LNCaP clone FGC (cell line): ENCODE measurements at regions not wholly inside any gene's neighbourhood (a gene's known extent, or its start where the extent isn't known, plus 50 kb on each side); places are given as distances from the start of the nearest gene placed in this dataset.
A peak's percentile ranks its signal among the peaks of the same experiment; 100 is the strongest.

ENCODE experiments used
- DNase-seq: peaks from one replicate; pipeline ENCODE4 v3.0.0-alpha.2; 2011; ENCODE audit warnings: low read depth
- H3K4me3 ChIP-seq: 2 replicates; pipeline ENCODE4 v1.5.1; 2011; ENCODE audit warnings: mild to moderate bottlenecking, low read depth, low read length, control low read depth
- TF ChIP-seq, protein P1 (sequence below): IDR thresholded peaks from 2 replicates; pipeline ENCODE4 v1.5.1; 2012; ENCODE audit warnings: mild to moderate bottlenecking; ENCODE audit not compliant: control insufficient read depth, insufficient read depth; ENCODE audit errors: extremely low read depth

DNA sequence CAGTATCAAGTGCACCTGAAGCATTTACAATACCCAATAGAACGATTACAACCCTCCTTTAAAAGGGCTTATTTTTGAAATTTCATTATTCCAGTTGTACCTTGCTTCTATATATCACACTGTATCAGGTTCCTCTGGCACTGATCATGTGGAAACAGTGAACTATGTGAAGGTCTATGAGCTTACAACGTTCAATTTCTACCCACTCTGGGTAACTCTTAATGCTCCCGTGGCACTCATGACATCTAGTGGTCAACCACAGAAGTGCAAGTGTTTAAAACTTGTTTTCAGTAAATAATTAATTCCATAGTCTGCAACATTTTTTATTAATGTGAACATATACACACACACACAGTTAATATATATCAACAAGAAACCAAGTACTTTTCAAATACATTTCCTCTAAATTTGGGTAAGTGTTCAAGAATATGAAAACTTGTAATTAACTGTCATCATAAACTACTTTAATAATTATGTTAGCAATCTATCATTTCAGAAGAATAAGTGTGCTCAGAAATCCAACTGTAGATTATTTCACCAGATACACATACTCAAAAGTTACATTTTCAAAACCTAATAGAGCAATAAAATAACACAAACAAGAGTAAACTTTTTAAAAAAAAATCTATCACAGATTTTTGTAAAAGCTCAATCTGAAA, 61.0 kb downstream of the MPP7 start:
- TF ChIP-seq, protein P1, sequence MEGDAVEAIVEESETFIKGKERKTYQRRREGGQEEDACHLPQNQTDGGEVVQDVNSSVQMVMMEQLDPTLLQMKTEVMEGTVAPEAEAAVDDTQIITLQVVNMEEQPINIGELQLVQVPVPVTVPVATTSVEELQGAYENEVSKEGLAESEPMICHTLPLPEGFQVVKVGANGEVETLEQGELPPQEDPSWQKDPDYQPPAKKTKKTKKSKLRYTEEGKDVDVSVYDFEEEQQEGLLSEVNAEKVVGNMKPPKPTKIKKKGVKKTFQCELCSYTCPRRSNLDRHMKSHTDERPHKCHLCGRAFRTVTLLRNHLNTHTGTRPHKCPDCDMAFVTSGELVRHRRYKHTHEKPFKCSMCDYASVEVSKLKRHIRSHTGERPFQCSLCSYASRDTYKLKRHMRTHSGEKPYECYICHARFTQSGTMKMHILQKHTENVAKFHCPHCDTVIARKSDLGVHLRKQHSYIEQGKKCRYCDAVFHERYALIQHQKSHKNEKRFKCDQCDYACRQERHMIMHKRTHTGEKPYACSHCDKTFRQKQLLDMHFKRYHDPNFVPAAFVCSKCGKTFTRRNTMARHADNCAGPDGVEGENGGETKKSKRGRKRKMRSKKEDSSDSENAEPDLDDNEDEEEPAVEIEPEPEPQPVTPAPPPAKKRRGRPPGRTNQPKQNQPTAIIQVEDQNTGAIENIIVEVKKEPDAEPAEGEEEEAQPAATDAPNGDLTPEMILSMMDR, result peak; percentile 90
- DNase-seq, result peak; percentile 37
- H3K4me3 ChIP-seq, result no peak overlapping the region

DNA sequence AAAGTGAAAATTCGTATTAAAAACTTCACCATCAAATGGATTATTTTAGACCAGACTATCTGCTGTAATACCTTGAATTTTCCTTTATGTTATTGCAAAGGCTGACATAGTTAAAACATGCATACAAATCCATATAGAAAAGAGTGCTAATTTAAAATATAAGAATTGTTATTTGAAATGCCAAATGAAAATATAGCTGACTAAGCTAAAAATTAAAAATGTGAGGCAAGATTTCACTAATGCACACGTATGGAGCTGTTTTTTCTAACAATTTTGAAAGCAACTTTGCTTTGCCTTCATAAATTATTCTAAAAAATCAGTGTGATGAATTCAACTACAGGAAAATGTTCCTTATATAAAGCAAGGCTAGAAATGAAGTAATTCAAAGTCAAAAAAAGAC, 62.5 kb downstream of the MPP7 start:
- DNase-seq, result no peak
- TF ChIP-seq, protein P1, result no peak
- H3K4me3 ChIP-seq, result no peak overlapping the region

- no peak for DNase-seq
- TF ChIP-seq, protein P1, result no peak
- H3K4me3 ChIP-seq, result no peak overlapping the region
Observed at GRCh38 chr10:28236591-28236990, 66.3 kb downstream of the MPP7 start.

DNA sequence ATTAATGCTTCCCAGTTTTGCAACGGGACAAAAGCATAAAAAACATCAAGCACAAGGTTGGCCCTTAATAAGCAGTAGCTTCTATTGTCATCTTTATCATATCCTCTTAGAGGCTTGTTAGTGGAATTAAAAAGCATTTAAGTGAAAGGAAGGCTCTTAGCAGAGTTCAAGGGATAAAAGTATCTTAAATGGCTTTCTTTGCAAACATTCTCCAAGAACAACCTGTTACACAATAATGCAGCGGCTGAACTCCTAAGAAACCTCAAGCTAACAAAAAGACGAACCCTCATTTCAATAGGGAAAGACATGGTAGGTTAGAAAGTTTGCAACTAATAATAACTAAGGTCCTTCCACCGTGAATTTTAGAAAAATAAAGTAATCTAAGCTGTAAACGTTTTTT, 82.1 kb downstream of the MPP7 start:
- no peak overlapping the region for H3K4me3 ChIP-seq
- TF ChIP-seq, protein P1, result no peak
- DNase-seq, result no peak

DNA sequence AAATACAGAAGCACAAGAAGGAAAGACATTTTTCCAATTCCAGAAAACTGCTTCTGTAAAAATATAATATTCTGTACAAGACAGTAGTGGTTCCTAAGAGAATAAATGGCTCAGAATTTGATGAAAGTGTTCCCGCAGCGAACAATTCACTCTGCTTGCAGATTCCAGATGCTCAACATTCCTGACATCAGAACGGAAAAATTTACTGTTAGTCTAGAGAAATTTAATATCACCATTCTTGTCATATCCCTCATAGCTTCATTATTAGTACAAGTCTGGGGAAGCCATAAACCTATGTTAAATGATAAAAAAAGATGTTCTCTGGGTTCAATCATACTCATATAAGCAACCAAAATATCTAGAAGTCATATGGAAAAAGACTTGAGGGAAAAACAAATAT, 83.6 kb downstream of the MPP7 start:
- TF ChIP-seq, protein P1, result no peak
- DNase-seq, result no peak
- no peak overlapping the region for H3K4me3 ChIP-seq

DNA sequence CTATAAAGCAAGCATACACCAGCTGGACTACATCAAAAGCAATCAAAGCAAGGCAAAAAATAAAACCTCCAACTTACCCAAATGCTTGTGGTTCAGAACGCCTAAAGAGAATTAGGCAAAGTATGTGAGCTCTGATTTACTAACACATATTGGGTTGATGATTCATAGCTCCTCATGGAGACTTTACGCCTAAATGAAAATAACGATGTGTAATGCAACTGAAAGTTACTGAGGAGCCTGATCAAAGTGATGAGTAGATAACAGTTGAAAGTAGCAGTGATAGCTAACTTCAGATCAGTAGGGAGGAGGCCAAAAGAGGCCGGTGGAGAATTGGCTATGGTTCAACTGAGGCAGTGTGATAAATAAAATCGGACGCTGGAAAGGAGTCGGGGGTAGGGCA, 85.0 kb downstream of the MPP7 start:
- TF ChIP-seq, protein P1, result no peak
- DNase-seq, result no peak
- no peak overlapping the region for H3K4me3 ChIP-seq

DNA sequence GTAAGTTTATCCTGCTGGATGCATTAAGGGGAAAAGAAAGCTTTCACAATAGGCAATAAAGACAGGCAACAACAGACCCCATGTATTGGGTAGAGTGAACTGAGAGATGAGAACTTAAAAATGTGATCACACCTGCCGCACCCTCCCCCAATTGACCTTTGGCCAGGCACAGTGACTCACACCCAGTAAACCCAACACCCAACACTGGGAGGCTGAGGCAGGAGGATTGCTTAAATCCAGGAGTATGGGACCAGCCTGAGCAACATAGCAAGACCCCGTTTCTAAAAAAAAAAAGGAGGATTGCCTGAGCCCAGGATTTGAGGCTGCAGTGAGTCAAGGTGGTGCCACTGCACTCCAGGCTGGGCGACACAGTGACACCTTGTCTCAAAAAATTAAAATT, 86.9 kb downstream of the MPP7 start:
- TF ChIP-seq, protein P1, result no peak
- no peak for DNase-seq
- no peak overlapping the region for H3K4me3 ChIP-seq
